Activated CD4-positive, alpha-beta T cell treated with anti-CD3 and anti-CD28 coated beads, Interleukin-2, amount 50 U/mL, for 1 hour (primary cell): ENCODE measurements at regions not wholly inside any gene's neighbourhood (a gene's known extent, or its start where the extent isn't known, plus 50 kb on each side); places are given as distances from the start of the nearest gene placed in this dataset.

Experiments used
- DNase-seq: peaks from one replicate; pipeline ENCODE4 v3.0.0-alpha.2; 2020

DNA sequence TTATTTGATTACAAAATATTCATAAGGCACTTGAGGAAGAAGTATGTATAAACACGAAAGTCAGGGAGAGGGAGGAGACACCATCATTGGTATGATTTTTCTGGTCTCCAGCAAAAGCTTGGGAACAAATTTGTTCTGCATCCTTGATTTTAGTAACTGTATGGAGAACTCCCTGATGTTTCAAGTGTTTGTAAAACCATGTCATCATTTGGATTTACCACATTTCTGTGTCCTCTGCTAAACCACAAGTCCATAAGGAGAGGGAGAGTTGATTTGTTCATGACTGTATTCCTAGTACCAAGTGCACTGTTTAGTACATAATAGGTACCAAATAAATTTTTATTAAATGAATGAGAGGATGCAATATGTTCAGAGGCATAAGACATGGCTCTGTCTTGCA, 181.1 kb downstream of the BTG1 start:
- DNase-seq, result no peak

DNA sequence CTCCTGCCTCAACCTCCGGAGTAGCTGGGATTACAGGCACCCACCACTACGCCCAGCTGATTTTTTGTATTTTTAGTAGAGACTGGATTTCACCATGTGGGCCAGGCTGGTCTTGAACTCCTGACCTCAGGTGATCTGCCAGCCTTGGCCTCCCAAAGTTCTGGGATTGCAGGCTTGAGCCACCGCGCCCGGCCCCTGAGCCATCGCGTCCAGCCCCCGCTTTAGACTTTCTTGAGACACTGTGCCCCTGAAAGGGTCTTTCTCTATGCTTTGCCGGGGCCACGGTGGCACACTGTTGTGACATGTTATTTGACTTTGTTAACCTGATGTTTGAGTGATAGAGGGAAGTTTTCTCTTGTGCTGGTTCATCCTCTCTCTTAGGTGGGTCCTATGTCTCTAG, 186.4 kb downstream of the BTG1 start:
- DNase-seq, result no peak

DNA sequence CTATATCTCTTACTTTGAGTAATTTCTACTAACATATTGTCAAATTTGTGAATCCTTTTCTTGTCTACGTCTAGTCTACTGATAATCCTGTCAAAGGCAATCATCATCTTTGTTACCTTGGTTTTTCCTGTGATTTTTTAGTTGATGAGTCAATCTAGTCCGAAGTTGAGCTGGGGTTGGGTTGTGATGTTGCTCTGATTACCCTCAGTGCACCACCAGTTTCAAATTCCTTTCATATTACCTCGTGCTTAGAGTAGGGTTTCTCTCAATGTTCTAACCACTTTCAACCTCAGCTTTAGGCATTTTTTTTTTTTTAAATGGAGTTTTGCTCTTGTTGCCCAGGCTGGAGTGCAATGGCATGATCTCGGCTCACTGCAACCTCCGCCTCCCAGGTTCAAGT, 186.8 kb downstream of the BTG1 start:
- DNase-seq, result no peak

DNA sequence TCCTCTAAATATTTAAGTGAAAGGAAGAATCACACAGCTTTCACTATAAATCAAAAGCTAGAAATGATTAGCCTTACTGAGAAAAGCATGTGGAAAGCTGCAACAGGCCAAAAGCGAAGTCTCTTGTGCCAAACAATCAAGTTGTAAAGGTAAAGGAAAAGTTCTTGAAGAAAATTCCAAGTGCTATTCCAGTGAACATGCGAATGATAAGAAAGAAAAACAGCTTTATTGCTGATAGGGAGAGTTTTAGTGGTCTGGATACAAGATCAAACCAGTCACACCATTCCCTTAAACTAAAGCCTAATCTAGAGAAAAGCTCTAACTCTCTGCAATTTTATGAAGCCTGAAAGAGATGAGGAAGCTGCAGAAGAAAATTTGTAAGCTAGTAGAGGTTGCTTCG, 190.9 kb downstream of the BTG1 start:
- DNase-seq, result no peak

DNA sequence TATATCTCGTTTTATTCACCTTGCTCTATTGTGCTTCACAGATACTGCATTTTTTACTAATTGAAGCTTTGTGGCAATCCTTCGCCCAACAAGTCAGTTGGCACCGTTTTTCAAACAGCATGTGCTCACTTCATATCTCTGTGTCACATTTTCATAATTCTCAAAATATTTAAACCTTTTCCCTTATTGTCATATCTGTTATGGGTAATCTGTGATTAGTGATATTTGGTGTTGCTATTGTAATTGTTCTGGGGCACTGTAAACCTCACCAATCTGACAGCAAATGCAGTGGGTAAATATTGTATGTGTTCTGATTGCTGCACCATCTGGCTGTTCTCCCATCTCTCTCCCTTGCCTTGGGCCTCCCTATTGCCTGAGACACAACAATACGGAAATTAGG, 191.3 kb downstream of the BTG1 start:
- no peak for DNase-seq

DNA sequence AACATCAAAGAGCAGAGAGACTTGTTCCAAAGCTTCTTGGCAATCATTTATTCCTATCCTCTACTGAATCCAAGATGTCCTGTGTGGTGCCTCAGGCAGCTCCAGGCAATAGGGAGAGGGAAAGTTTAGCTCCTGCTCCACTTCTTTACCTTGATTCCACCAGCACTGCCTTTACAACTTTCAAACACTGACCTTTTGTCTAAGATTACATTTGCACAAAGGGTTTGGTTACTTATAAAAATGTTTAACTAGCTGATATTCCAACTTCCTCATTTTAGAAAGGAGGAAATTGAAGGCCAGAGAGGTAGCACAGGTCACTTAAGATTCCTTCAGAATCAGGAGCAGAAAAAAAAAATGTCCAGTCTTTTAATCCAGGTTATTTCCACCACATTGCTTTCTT, 192.7 kb downstream of the BTG1 start:
- no peak for DNase-seq

DNA sequence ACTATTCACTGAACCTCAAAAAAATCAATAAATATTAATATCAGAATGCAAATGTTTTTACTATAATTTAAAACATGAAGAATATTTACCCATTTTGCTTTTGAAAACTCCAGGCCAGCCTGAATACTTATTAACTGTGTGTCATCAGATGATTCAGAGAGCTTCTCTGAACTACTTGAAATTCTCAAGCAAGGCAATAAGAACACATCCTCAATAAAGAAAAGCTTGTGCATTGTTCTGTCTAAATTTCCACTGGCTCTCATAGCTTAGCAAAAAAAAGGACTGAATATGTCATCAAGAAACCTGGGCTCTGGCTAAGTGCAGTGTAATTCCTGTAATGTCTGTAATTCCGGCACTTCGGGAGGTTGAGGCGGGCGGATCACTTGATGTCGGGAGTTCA, 194.1 kb downstream of the BTG1 start:
- DNase-seq, result no peak

DNA sequence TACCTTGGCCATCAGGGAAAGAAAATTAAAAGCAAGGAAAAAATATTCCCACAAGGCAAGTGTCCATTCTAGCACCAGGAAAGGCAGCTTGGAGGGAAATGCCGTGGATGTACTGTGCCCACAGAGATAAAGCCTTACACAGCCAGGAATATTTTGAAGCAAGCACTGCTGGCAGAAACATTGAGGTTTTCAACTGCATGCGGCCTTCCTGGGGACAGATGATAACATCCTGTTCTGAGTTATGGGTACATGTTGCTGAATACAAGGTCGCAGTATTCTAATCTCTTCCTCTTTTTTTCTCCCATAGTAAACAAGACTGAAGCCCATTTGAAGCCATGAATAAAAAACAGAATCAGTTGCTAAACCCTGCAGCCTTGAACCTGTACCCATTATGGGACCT, 197.1 kb downstream of the BTG1 start:
- no peak for DNase-seq

DNA sequence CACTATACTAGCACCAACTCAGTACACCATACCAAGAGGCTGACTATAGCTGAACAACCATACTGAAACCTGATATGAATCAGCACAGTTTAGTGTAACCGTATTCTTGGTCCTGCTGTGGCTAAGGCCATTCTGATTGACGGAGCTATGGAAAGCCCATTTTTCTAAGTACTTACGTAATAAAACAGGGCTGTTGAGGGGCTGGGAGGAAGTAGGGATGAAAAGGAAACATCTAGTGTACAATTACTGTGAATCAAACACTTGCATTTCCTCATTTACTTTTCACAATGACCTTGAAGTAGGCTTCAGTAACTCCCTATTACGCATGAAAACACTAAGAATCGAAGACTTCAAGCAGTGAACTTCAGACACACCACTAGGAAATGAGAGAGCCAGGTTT, 198.2 kb downstream of the BTG1 start:
- DNase-seq, result no peak

DNA sequence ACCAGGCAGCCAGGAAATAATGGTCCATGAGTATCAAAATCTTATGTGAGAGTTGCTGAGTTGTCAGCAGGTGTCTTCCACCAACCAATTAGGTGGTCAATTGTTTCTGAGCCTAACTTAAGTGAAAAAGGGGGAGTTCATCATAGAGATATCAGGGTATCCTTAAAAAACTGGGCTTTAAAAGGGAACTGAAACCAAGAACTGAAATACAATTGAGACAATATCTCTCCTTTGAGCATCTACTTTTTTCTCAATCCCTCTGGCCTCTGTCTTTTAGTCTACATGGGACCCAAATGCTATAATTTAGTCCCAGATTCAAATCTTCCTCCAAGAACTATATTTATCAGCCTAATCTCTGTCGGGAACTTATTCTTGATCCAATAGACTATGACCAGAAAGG, 201.0 kb downstream of the BTG1 start:
- DNase-seq, result no peak

DNA sequence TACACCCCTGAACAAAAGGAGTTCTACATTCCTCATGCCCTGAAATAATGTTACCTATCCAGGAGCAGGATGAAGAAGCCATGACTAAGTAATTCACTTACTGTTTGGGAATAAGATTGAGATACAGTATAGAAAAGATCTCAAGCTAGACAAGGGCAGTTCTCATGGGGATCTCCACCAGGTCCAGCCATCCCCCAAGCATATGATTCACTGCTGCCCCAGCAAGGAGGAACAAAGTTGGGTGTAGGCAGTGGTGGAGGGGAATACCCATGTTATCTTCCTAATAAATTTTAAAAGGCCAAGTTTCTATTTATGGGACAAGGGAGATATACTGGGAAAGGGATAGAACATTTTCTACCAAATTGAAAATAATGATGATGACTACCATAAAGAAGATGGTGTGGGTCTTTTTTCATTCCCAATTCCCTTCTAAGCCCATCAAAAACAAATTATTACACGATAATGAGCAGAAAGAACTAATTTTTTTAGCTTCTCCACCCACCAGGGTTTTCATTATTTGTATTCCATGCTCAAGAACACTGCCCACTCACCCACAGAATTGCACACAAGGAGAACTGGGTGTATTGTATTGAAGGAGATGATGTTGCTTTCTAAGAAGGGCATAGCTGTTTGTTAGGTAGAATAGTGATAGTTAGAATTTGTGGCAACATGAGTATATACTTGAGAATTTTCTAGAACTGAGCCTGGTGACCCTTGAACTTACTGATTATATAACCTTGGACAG, 204.6 kb downstream of the BTG1 start:
- no peak for DNase-seq

DNA sequence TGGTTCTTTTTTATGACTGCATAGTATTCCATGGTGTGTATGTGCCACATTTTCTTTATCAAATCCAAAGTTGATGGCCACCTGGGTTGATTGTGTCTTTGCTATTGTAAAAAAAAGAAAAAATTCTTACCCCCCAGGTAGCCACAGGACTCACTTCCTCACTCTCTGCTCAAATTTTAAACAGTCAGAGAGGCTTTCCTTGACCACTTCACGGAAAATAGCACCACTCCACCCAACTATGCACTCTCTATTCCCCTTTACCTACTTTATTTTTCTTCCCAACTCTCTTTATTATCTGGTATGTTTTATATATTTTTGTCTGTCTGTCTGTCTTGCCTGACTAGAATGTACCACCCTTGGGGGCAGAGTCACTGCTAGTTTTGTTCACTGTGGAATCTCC, 205.3 kb downstream of the BTG1 start:
- DNase-seq, result no peak

DNA sequence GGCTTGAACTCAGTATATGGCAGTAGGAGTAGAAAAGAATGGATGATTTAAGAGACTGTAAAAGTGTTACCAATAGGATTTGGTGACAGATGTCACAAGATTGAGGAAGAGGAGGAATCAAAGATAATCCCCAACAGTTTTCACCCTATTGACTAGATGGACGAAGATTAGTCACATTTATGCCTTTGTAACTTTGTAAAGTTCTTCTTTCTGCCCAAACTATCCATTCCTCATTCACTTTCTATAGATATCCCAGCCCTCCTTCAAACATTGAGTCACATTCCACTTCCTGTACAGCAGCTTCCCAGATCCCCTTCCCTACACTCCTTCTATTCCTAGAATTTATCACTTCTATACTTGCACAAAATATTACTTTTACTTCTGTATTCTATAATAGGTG, 207.9 kb downstream of the BTG1 start:
- DNase-seq, result no peak

DNA sequence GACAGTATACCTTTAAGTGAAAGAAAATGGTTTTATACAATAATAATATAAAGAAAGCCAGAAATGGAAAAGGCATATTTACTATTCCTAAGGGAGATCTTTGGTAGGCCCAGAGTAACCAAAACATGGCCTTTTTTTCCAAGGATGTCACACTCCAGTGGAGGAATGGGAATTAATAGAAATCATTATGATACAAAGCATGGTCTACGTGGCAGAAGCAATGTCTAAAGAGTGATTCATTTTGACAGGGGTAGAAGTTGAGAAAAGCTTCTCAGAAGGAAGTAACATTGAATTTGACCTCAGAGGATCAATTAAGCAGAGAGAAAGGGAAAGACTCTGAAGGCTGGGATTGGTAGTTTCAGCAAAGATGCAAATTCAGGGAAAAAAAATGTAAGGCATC, 208.6 kb downstream of the BTG1 start:
- no peak for DNase-seq

DNA sequence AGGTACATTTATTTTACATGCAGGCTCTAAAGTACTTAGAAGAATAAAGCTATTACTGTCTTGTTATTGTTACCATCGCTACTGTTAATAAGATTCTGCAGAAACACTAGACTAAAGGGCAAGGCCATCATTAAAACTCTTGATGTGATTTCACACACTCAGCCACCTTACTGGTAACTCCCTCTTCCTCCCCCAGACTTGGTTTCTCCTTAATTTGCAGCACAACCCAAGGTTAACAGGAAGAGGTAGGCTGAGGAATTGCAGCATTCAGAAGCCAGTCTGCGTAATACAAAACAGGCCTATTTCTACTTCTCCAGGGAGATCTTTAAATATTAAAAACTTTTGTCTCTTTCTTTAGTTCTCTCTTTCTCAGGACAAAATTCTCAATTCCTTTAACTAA, 210.3 kb downstream of the BTG1 start:
- no peak for DNase-seq

DNA sequence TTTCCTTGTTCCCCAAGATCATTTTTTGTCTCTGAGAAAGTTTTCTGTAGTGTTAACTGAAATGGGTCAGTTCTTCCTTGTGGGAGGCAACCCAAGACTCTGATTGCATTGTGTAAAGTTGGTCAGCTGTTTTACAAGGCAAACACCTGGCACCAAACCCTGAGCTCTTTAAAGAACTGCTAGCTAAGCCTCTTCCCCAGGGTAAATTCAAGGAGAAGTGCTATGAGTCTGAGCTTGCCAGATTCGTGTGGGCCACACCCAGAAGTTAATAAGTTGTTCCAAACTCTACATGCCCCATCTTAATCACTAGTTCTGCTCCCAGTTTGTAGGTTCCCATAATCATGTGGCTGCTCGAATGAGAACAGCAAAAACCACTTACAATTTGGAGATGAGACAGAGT, 214.5 kb downstream of the BTG1 start:
- no peak for DNase-seq

DNA sequence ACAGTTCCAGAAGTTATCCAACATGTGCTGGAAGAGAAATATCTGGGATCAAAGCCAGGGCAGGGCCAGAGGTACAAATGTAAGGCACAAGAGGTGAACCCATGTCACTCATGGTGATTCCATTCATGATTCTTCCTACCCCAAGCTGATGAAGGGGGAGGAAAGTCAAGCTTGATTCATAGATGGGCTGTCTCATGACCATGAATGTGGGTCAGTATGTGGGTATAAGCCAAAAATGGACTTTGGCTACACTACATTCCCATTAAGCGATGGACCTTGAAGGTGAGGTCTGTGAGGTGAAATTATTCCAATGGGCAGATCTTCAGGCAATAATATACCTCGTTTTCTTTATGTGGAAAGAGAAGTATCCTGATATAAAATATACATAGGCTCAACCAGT, 217.1 kb downstream of the BTG1 start:
- DNase-seq, result no peak

DNA sequence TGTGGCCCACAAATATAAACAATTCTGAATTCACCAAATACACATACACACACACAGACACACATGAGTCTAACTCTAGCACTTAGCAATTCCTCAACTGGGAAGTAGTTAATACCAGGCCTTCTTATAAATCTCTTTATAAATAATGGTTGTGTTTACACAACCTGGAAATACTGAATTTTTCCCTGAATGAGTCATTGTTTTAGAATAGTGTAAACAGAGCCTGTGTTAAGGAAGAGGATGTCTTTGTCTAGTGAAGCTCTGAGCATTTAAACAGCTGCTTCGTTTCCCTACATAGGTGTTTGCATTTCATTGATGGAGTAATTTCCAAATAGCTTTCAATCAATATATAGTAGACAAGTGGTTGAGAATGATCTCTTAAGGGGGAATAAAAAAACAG, 218.8 kb downstream of the BTG1 start:
- no peak for DNase-seq

DNA sequence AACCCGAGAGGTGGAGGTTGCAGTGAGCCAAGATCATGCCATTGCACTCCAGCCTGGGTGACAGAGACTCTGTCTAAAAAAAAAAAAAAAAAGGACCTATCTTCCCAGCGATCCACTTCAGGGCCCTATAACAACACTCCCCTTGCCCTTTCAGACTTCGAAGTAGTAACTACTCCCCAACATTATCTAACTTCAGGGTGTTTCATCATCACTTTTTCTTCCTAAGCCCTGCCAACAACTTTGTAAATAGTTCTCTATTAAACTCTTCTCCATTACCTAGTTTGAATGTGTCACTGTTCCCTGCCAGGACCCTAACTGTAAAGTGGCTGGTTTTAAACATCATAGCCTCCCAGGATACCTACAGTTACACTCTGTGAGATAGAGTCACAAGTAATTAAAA, 220.8 kb downstream of the BTG1 start:
- no peak for DNase-seq

DNA sequence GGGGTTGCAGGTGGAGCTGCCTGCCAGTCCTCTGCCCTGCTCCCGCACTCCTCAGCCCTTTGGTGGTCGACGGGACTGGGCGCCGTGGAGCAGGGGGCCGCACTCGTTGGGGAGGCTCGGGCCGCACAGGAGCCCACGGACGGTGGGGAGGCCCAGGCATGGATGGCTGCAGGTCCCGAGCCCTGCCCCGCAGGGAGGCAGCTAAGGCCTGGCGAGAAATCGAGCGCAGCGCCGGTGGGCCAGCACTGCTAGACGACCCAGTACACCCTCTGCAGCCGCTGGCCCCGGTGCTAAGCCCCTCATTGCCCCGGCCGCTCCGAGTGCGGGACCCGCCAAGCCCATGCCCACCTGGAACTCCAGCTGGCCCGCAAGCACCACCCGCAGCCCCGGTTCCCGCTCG, 221.8 kb downstream of the BTG1 start:
- DNase-seq, result no peak

DNA sequence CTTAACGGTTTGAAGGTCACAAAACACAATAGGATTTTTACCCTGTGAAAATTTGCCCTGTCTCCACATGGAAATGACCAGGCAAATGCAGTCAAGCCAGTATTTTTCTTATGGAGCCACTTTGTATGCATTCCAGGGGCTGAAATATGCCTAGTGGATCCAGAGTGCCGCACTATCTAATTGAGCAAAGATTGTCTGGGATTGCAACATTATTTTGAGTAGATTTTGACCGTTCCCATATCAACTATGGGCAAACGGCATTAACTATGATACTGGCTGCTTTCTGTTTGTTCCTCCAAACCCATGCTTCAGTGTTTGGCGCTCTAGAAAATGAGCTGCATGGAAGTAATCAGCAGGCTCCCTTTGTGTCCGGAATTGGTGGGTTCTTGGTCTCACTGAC, 223.0 kb downstream of the BTG1 start:
- DNase-seq, result no peak

DNA sequence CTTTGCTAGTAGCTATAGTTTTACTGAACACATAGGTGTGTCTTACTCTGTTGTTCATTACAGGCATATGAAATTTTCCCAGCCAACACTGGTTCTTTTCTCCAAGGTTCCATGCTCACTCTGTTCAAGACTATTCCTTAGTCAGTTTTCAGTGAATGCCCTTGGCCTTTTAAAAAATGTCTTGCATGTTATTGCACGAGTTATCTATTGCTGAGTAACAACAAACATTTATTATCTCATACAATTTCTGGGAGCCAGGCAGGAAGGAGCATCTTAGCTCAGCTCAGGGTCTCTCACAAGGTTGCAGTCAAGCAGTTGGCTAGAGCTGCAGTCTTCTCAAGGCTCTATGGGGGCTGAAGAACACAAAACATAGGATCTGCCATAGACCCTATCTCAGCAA, 223.5 kb downstream of the BTG1 start:
- no peak for DNase-seq

DNA sequence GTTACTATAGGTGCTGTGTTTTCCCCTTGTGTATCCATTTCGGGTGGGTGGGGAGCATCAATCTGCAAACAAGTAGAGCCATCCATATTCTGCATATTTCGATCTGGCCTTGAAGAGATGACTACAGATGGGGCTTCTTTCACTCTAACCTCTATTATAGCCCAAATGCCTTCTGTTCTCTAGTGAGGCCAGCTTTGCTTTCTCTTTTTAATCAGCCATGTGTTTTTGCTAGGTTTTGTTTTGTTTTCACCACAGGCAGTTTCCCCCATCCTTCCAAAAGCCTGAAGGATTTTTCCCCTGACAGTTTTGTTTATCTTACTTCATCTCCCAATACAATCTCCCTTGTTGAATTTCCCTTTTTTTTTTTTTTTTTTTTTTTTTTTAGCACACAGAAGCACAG, 224.1 kb downstream of the BTG1 start:
- no peak for DNase-seq

DNA sequence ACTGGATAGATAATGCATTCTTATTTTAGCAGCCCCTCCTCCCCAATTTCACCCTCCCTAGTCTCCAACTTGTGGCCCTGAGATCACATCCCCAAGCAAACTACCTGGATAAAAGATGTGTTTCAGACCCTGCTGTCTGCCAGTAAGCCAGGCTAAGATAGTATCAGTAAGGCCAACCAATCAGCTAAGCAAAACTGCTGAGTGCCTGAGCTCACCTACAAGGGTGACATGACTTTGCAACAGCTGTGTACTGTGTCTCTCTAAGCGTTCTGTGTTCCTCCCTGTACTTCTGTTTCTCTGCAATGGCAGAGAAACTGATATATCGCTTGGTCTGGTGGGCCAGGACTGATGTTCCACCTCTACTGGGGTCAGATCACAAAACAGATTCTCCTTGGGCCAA, 224.9 kb downstream of the BTG1 start:
- no peak for DNase-seq

DNA sequence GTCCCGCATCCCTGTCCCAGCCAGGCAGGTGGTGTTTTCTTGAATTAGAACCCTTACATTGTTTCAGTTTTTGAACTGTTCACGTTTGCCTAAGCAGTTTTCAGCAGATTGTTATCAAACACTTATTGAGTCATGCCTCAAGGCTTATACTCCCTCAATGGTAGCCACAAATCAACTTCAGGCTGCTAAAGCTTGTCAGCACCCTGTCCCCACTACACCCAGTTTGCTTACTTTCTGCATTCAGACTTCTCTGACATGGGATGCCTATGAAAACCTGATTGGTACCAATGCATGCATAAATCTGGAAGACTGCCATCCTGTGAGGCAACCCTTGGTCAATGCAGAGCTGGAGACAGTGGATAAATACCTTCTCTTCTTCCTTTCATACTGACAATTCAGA, 225.4 kb downstream of the BTG1 start:
- DNase-seq, result no peak

DNA sequence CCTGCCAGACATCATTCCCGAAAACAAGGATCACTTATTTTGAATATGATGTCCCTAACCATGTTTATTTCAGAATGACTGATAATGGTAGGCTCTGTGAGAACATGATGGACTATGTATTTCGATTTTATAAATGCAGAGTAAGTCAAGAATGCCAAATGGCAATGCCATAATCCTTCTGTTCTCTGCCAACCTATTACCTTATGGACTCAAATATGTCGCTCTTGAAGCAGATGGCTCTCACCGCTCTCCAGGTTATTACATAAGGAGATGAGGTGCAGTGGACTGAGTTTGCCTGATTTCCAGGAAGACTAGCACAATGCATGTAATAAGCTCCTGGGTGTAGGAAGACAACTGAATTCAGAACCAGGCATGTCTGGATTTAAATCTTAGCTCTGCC, 227.2 kb downstream of the BTG1 start:
- DNase-seq, result no peak
